B cell (primary cell): ENCODE measurements at regions not wholly inside any gene's neighbourhood (a gene's known extent, or its start where the extent isn't known, plus 50 kb on each side); places are given as distances from the start of the nearest gene placed in this dataset.
A peak's percentile ranks its signal among the peaks of the same experiment; 100 is the strongest.

Experiments
- ATAC-seq: fragments of 200-7000 bp; cut with Tn5 transposase; one replicate; pipeline ENCODE4 v1.10.0; 2021; ENCODE audit warnings: low read depth, mild to moderate bottlenecking, moderate number of reproducible peaks, moderate library complexity
- CTCF ChIA-PET: fragments of 350-600 bp; sonication (Branson Sonifier 250); formaldehyde crosslinking; loops from one replicate; lab custom pipeline; 2021; ENCODE audit warnings: antibody characterized with exemption, inconsistent platforms; lab: Charles Lee
- POLR2A ChIA-PET: fragments of 350-600 bp; sonication (Branson Sonifier 250); formaldehyde crosslinking; loops from one replicate; lab custom pipeline; 2021; ENCODE audit warnings: antibody characterized with exemption; lab: Charles Lee
- DNase-seq: peaks from one replicate; pipeline ENCODE4 v3.0.0; 2013
- H2AFZ ChIP-seq: 2 replicates; pipeline ENCODE4 v1.6.1; 2012; ENCODE audit warnings: mild to moderate bottlenecking, low read depth, low read length; ENCODE audit not compliant: insufficient read depth, poor library complexity, severe bottlenecking
- H3K27ac ChIP-seq, 2 donors: 1 replicate in 1 of 2; 2 replicates in 1 of 2; pipeline ENCODE4 v1.5.1; 2012 to 2013; ENCODE audit warnings: low read length in 2 of 2, mild to moderate bottlenecking in 2 of 2, moderate library complexity in 1 of 2
- H3K27me3 ChIP-seq, 4 experiments: fragments of 200-600 bp in 1 of 4; sonication (generic) in 1 of 4; replicated peaks in 1 of 4; 1 replicate in 2 of 4; 2 replicates in 2 of 4; pipeline versions ENCODE4 v1.6.1 to v1.7.0; 2013 to 2016; ENCODE audit warnings: low read length in 3 of 4, mild to moderate bottlenecking in 2 of 4, mixed read lengths in 1 of 4, moderate library complexity in 1 of 4; ENCODE audit not compliant: insufficient read depth in 4 of 4, control insufficient read depth in 3 of 4; ENCODE audit errors: control extremely low read depth in 1 of 4
- H3K36me3 ChIP-seq, 2 experiments: replicated peaks in 1 of 2; 1 replicate in 1 of 2; 2 replicates in 1 of 2; pipeline versions ENCODE4 v1.6.1 to v1.7.1; 2013; ENCODE audit warnings: low read length in 1 of 2; ENCODE audit not compliant: insufficient read depth in 2 of 2, control insufficient read depth in 1 of 2; ENCODE audit errors: control extremely low read depth in 1 of 2, extremely low read depth in 1 of 2
- H3K4me1 ChIP-seq, 2 donors: fragments of 200-600 bp in 1 of 2; sonication (generic) in 1 of 2; 1 replicate in 1 of 2; 2 replicates in 1 of 2; pipeline versions ENCODE4 v1.5.1 to v1.6.1; 2013 to 2017; ENCODE audit warnings: low read length in 2 of 2; ENCODE audit not compliant: control insufficient read depth in 2 of 2, insufficient read depth in 2 of 2
- H3K4me2 ChIP-seq: replicated peaks from 2 replicates; pipeline ENCODE3; 2012; ENCODE audit warnings: mild to moderate bottlenecking, low read depth, low read length; ENCODE audit not compliant: poor library complexity, severe bottlenecking
- H3K4me3 ChIP-seq, 5 experiments: fragments of 200-600 bp in 1 of 5; sonication (generic) in 1 of 5; 1 replicate in 3 of 5; 2 replicates in 2 of 5; pipeline versions ENCODE4 v1.5.1 to v1.7.0; 2011 to 2016; ENCODE audit warnings: low read length in 4 of 5, mild to moderate bottlenecking in 4 of 5, low read depth in 2 of 5, control low read depth in 1 of 5, moderate library complexity in 1 of 5; ENCODE audit not compliant: insufficient read depth in 1 of 5; ENCODE audit errors: control extremely low read depth in 1 of 5, extremely low read depth in 1 of 5
- H3K79me2 ChIP-seq: fragments of 200-600 bp; sonication (generic); one replicate; pipeline ENCODE4 v1.6.0; 2016; ENCODE audit warnings: low read length; ENCODE audit not compliant: control insufficient read depth, insufficient read depth
- H3K9ac ChIP-seq: fragments of 200-600 bp; sonication (generic); 2 replicates; pipeline ENCODE4 v1.6.1; 2017; ENCODE audit warnings: mild to moderate bottlenecking, low read length, moderate library complexity
- H3K9me3 ChIP-seq, 3 donors: one replicate each; pipeline versions ENCODE4 v1.6.1 to v1.7.1; 2013; ENCODE audit warnings: low read length in 2 of 3; ENCODE audit not compliant: control insufficient read depth in 2 of 3, insufficient read depth in 1 of 3; ENCODE audit errors: control extremely low read depth in 1 of 3
- H4K20me1 ChIP-seq: 2 replicates; pipeline ENCODE4 v1.6.0; 2012; ENCODE audit warnings: mild to moderate bottlenecking, low read length; ENCODE audit not compliant: insufficient read depth, control insufficient read depth, poor library complexity, severe bottlenecking
- H3K27ac Mint-ChIP-seq: one replicate; pipeline ENCODE4 v1.8.0; 2021; ENCODE audit warnings: mixed read lengths
- H3K27me3 Mint-ChIP-seq: one replicate; pipeline ENCODE4 v1.8.0; 2021; ENCODE audit warnings: mixed read lengths
- H3K4me1 Mint-ChIP-seq: one replicate; pipeline ENCODE4 v1.8.0; 2021; ENCODE audit warnings: mixed read lengths
- H3K4me3 Mint-ChIP-seq: one replicate; pipeline ENCODE4 v1.8.0; 2021; ENCODE audit warnings: mixed read lengths
- H3K9me3 Mint-ChIP-seq: one replicate; pipeline ENCODE4 v1.8.0; 2022; ENCODE audit warnings: mixed read lengths; ENCODE audit not compliant: insufficient read depth
- CTCF ChIP-seq: fragments of 200-600 bp; IDR thresholded peaks from one replicate; pipeline ENCODE4 v1.8.0; 2022; ENCODE audit warnings: antibody characterized with exemption, mild to moderate bottlenecking
- EZH2 ChIP-seq: IDR thresholded peaks from 2 replicates; pipeline ENCODE4 v1.6.1; 2012; ENCODE audit warnings: borderline replicate concordance, low read depth, mild to moderate bottlenecking, moderate library complexity, low read length; ENCODE audit not compliant: insufficient read depth, poor library complexity, severe bottlenecking
- WGBS: methylation state at CpG from one replicate; pipeline ENCODE4 v1.1.5; 2013; ENCODE audit warnings: missing lambda C conversion rate; ENCODE audit not compliant: insufficient coverage; 5-methylcytosine and 5-hydroxymethylcytosine counted together
- intact Hi-C: fragments of 100-400 bp; cut with micrococcal nuclease; formaldehyde crosslinking; loops from one replicate; pipeline ENCODE4 v1.10.0; 2022

DNA sequence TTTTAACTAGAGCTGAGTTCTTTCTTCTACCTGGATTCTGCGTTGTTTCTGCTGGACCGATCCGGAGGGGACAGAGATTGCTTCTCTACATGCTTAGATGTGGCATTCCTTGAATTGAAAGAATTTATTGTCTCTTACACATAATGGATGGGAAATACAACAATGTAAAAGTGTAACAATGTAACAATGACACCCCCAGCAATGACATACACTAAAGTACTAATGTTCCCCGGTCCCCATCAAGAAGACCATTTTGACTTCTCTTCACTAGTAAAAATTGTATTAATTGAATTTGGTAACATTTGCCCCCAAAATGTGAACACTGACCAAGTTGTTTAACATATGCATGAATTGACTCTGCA, 760.2 kb downstream of the TAF11L14 start:
- no peak for TF ChIP-seq EZH2
- TF ChIP-seq CTCF, result peak; percentile 51
- CTCF ChIA-PET, result interaction anchor here (0.6 kb wide), 1 partner anchor 16 kb away, joined by 3 read pairs; no protein-coding TSS in a partner anchor
- Histone ChIP-seq H3K4me1 (no peaks in the 10 kb centered on the region), H4K20me1 (no peaks in the 10 kb centered on the region), H3K9ac (no peak overlapping the region), H2AFZ (no peak overlapping the region), H3K9me3 (no peaks in the 10 kb centered on the region), H3K36me3 (no peaks in the 10 kb centered on the region), H3K4me2 (no peak overlapping the region), H3K27me3 (no peaks in the 10 kb centered on the region), H3K4me3 (no peak overlapping the region), H3K27ac (no peak overlapping the region), H3K79me2 (no peaks in the 10 kb centered on the region)
- H3K9me3 Mint-ChIP-seq, result no peaks in the 10 kb centered on the region
- DNase-seq, result no peak
- ATAC-seq, result no peak
- H3K4me3 Mint-ChIP-seq, result no peak overlapping the region
- POLR2A ChIA-PET, result no interaction called here
- intact Hi-C loops, result loop anchor here (1.0 kb wide), 1 partner anchor 304 kb away; no protein-coding TSS in a partner anchor
- no peaks in the 10 kb centered on the region for H3K4me1 Mint-ChIP-seq
- no CpG with 5 or more reads among the region's 4 CpGs for WGBS
- H3K27ac Mint-ChIP-seq, result no peak overlapping the region
- H3K27me3 Mint-ChIP-seq, result no peaks in the 10 kb centered on the region

DNA sequence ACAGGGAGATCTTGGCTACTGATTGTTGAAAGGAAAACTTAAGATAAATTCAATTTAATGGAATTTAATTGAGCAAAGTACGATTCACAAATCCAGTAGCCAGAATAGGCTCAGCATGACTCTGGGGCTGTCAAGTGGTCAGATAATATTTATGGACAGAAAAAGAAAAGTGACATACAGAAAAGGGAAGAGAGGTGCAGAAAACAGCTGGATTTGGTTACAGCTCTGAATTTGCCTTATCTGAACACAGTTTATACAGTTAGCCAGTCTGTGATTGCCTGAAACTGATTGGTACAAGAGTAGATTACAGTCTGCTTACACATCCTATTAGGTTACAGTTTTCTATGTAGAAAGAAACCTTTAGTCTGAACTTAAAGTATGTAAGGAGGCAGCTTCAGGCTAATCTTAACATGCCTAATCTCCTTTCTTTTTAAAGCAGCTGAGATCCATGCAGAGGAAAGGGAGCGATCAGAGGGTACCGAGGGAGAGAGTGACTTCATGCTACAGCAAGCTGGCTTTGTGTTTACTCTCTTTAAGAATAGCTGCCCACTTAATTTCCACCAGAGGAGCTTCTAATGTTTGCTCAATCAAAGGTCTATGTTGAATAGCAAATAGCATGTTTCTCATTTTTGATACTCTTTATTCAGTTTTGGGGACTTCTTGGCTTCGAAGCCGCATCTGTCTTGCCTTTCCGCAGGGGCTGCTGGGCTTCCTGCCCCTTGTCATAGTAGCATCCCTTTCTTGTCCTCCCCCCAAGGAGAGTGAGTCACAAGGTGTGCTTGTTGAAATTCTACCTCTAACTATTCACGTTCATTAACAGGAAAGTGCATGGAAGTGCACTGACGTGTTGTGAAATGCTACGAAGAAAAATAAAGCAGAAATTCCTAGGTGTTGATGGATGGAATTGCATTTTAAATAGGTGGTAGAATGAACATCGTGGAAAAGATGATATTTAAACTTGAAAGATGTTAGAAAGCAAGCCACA, 761.2 kb downstream of the TAF11L14 start:
- intact Hi-C loops, result no loop called here
- Histone ChIP-seq H3K79me2 (no peaks in the 10 kb centered on the region), H3K9me3 (no peaks in the 10 kb centered on the region), H3K4me2 (no peak overlapping the region), H3K9ac (no peak overlapping the region), H3K27ac (no peak overlapping the region), H3K27me3 (no peaks in the 10 kb centered on the region), H3K4me3 (no peak overlapping the region), H2AFZ (no peak overlapping the region), H3K4me1 (no peaks in the 10 kb centered on the region), H4K20me1 (no peaks in the 10 kb centered on the region), H3K36me3 (no peaks in the 10 kb centered on the region)
- no peaks in the 10 kb centered on the region for H3K27me3 Mint-ChIP-seq
- 94% methylated on average over 3 of the region's 10 CpGs for WGBS
- H3K27ac Mint-ChIP-seq, result no peak overlapping the region
- H3K4me1 Mint-ChIP-seq, result no peaks in the 10 kb centered on the region
- TF ChIP-seq EZH2 (no peak), CTCF (no peak)
- ATAC-seq, result no peak
- POLR2A ChIA-PET, result no interaction called here
- CTCF ChIA-PET, result interaction anchor here (0.6 kb wide), 1 partner anchor 1478 kb away, joined by 3 read pairs; no protein-coding TSS in a partner anchor
- H3K9me3 Mint-ChIP-seq, result no peaks in the 10 kb centered on the region
- no peak overlapping the region for H3K4me3 Mint-ChIP-seq
- no peak for DNase-seq
